HG02938 (cell line): ENCODE measurements at regions not wholly inside any gene's neighbourhood (a gene's known extent, or its start where the extent isn't known, plus 50 kb on each side); places are given as distances from the start of the nearest gene placed in this dataset.

Source experiments
- ATAC-seq: cut with Tn5 transposase; IDR thresholded peaks from one replicate; pipeline ENCODE4 v1.9.1; 2021; ENCODE audit warnings: mild to moderate bottlenecking, moderate library complexity; ENCODE audit not compliant: unreplicated experiment

GRCh38 chr6:91132461-91132860 lies 545.6 kb upstream of the MAP3K7 start:
- no peak for ATAC-seq

GRCh38 chr6:91130126-91130525 lies 543.3 kb upstream of the MAP3K7 start:
- ATAC-seq, result no peak

- no peak for ATAC-seq
These were observed 540.9 kb upstream of the MAP3K7 start for GRCh38 chr6:91127752-91128151.

GRCh38 chr6:91126876-91127275 lies 540.0 kb upstream of the MAP3K7 start:
- no peak for ATAC-seq

GRCh38 chr6:91117550-91117949 lies 530.7 kb upstream of the MAP3K7 start:
- no peak for ATAC-seq

- no peak for ATAC-seq
These were observed 527.3 kb upstream of the MAP3K7 start for GRCh38 chr6:91114123-91114708.

GRCh38 chr6:91106083-91106482 lies 519.2 kb upstream of the MAP3K7 start:
- ATAC-seq, result no peak

GRCh38 chr6:91105532-91105931 lies 518.7 kb upstream of the MAP3K7 start:
- no peak for ATAC-seq

- ATAC-seq, result no peak
These were observed 512.6 kb upstream of the MAP3K7 start for GRCh38 chr6:91099479-91099878.

GRCh38 chr6:91098006-91098405 lies 511.1 kb upstream of the MAP3K7 start:
- ATAC-seq, result no peak

GRCh38 chr6:91097364-91097763 lies 510.5 kb upstream of the MAP3K7 start:
- ATAC-seq, result no peak

- ATAC-seq, result no peak
These were observed 508.1 kb upstream of the MAP3K7 start for GRCh38 chr6:91094806-91095475.

GRCh38 chr6:91094341-91094740 lies 507.5 kb upstream of the MAP3K7 start:
- ATAC-seq, result no peak

GRCh38 chr6:91088976-91089375 lies 502.1 kb upstream of the MAP3K7 start:
- no peak for ATAC-seq

- no peak for ATAC-seq
These were observed 501.6 kb upstream of the MAP3K7 start for GRCh38 chr6:91088515-91088914.

GRCh38 chr6:91087908-91088307 lies 501.0 kb upstream of the MAP3K7 start:
- ATAC-seq, result no peak

GRCh38 chr6:91083211-91083610 lies 496.3 kb upstream of the MAP3K7 start:
- no peak for ATAC-seq

- no peak for ATAC-seq
These were observed 495.5 kb upstream of the MAP3K7 start for GRCh38 chr6:91082311-91082832.

GRCh38 chr6:91081452-91082067 lies 494.7 kb upstream of the MAP3K7 start:
- no peak for ATAC-seq

- no peak for ATAC-seq
These were observed 494.0 kb upstream of the MAP3K7 start for GRCh38 chr6:91080871-91081270.

- ATAC-seq, result no peak
These were observed 493.1 kb upstream of the MAP3K7 start for GRCh38 chr6:91079969-91080368.
